IPS DF 19.7 (cell line): ENCODE measurements at regions not wholly inside any gene's neighbourhood (a gene's known extent, or its start where the extent isn't known, plus 50 kb on each side); places are given as distances from the start of the nearest gene placed in this dataset.
"Not testable (repeated sequence)": the region's sequence is repeated elsewhere in the genome, so short reads cannot be mapped to it uniquely, and the experiment has no call there.

Experiments
- DNase-seq: peaks from one replicate; pipeline ENCODE4 v3.0.0-alpha.2; 2013; ENCODE audit warnings: low read depth, low spot score

GRCh38 chr2:111423184-111423583, 302.5 kb downstream of the BCL2L11 start:
- not testable (repeated sequence) for DNase-seq

GRCh38 chr2:111424176-111424575, 303.5 kb downstream of the BCL2L11 start:
- not testable (repeated sequence) for DNase-seq

- not testable (repeated sequence) for DNase-seq
Measured at GRCh38 chr2:111424851-111425309, 304.2 kb downstream of the BCL2L11 start.

GRCh38 chr2:111425789-111426201, 305.1 kb downstream of the BCL2L11 start:
- not testable (repeated sequence) for DNase-seq

GRCh38 chr2:111427346-111427745, 306.6 kb downstream of the BCL2L11 start:
- DNase-seq = not testable (repeated sequence)

- DNase-seq = not testable (repeated sequence)
Measured at GRCh38 chr2:111428915-111429314, 308.2 kb downstream of the BCL2L11 start.

- DNase-seq = not testable (repeated sequence)
Measured at GRCh38 chr2:111429353-111429752, 308.6 kb downstream of the BCL2L11 start.

- not testable (repeated sequence) for DNase-seq
Measured at GRCh38 chr2:111430817-111431661, 310.3 kb downstream of the BCL2L11 start.

- not testable (repeated sequence) for DNase-seq
Measured at GRCh38 chr2:111432423-111432822, 311.7 kb downstream of the BCL2L11 start.

- not testable (repeated sequence) for DNase-seq
Measured at GRCh38 chr2:111432916-111433499, 312.3 kb downstream of the BCL2L11 start.

- DNase-seq = not testable (repeated sequence)
Measured at GRCh38 chr2:111433892-111434607, 313.3 kb downstream of the BCL2L11 start.

- not testable (repeated sequence) for DNase-seq
Measured at GRCh38 chr2:111434608-111434939, 313.9 kb downstream of the BCL2L11 start.

- DNase-seq = not testable (repeated sequence)
Measured at GRCh38 chr2:111435553-111436310, 315.0 kb downstream of the BCL2L11 start.

GRCh38 chr2:111436411-111436810, 315.7 kb downstream of the BCL2L11 start:
- not testable (repeated sequence) for DNase-seq

GRCh38 chr2:111437288-111437990, 316.7 kb downstream of the BCL2L11 start:
- DNase-seq = not testable (repeated sequence)

GRCh38 chr2:111438161-111438560, 317.4 kb downstream of the BCL2L11 start:
- not testable (repeated sequence) for DNase-seq

- DNase-seq = not testable (repeated sequence)
Measured at GRCh38 chr2:111439237-111439636, 318.5 kb downstream of the BCL2L11 start.

GRCh38 chr2:111441614-111442013, 320.9 kb downstream of the BCL2L11 start:
- not testable (repeated sequence) for DNase-seq

GRCh38 chr2:111442767-111443454, 322.2 kb downstream of the BCL2L11 start:
- not testable (repeated sequence) for DNase-seq

GRCh38 chr2:111444516-111444915, 323.8 kb downstream of the BCL2L11 start:
- not testable (repeated sequence) for DNase-seq
